ENCODE measurements at regions not wholly inside any gene's neighbourhood (a gene's known extent, or its start where the extent isn't known, plus 50 kb on each side); places are given as distances from the start of the nearest gene placed in this dataset.

- TF ChIP-seq PRPF4 (IDR thresholded peaks at IDR 0.05; ENCODE audit: low read depth, low read length, poor library complexity, severe bottlenecking) (no peak), ZNF775 (CRISPR knock-in tag; IDR thresholded peaks at IDR 0.05; ENCODE audit: borderline replicate concordance) (no peak)
Observed at GRCh38 chr10:123517426-123517825, 148.7 kb upstream of the GPR26 start.

Measured in HepG2 (cell line).